PC-3 (cell line): ENCODE measurements at regions not wholly inside any gene's neighbourhood (a gene's known extent, or its start where the extent isn't known, plus 50 kb on each side); places are given as distances from the start of the nearest gene placed in this dataset.

Source experiments
- ATAC-seq: fragments of 200-7000 bp; cut with Tn5 transposase; 2 replicates; pipeline ENCODE4 v1.9.1; 2020; ENCODE audit warnings: mild to moderate bottlenecking, moderate library complexity
- BruUV-seq: library from RNA; stranded (reverse); fragments of 400-500 nt; replicated peaks from 2 replicates; lab custom pipeline; 2021; lab: Mats Ljungman, UMichigan
- CTCF ChIA-PET: fragments of 300-600 bp; sonication (Branson Sonifier 250); formaldehyde crosslinking; loops from one replicate; lab custom pipeline; 2022; ENCODE audit warnings: antibody characterized with exemption; lab: Charles Lee
- POLR2A ChIA-PET: fragments of 300-600 bp; sonication (Branson Sonifier 250); formaldehyde crosslinking; loops from one replicate; lab custom pipeline; 2022; ENCODE audit warnings: antibody characterized with exemption; ENCODE audit not compliant: unreplicated experiment; lab: Charles Lee
- DNase-seq: peaks from one replicate; pipeline ENCODE4 v3.0.0-alpha.2; 2015
- H2AFZ ChIP-seq: fragments of 300-600 bp; sonication (generic); 2 replicates; pipeline ENCODE4 v1.6.0; 2016; ENCODE audit warnings: antibody characterized with exemption, low read length
- H3F3A ChIP-seq: fragments of 300-600 bp; sonication (generic); one replicate; pipeline ENCODE4 v1.6.0; 2017; ENCODE audit warnings: antibody characterized with exemption, low read length, control low read depth, mild to moderate bottlenecking; ENCODE audit not compliant: unreplicated experiment
- H3K27ac ChIP-seq: fragments of 300-600 bp; sonication (generic); 2 replicates; pipeline ENCODE4 v1.5.1; 2016; ENCODE audit warnings: mild to moderate bottlenecking, low read length
- H3K27me3 ChIP-seq: fragments of 300-600 bp; sonication (generic); 2 replicates; pipeline ENCODE4 v1.6.1; 2016; ENCODE audit warnings: low read length, mixed read lengths
- H3K36me3 ChIP-seq: fragments of 300-600 bp; sonication (generic); 2 replicates; pipeline ENCODE4 v1.6.1; 2016; ENCODE audit warnings: low read depth, mixed run types, low read length, mixed read lengths
- H3K4me1 ChIP-seq: fragments of 300-600 bp; sonication (generic); 2 replicates; pipeline ENCODE4 v1.5.1; 2016; ENCODE audit warnings: low read length; ENCODE audit not compliant: insufficient read depth
- H3K4me2 ChIP-seq: fragments of 300-600 bp; sonication (generic); 2 replicates; pipeline ENCODE4 v1.6.0; 2016; ENCODE audit warnings: low read length
- H3K4me3 ChIP-seq: fragments of 300-600 bp; sonication (generic); 2 replicates; pipeline ENCODE4 v1.5.1; 2016; ENCODE audit warnings: mild to moderate bottlenecking, low read length, mixed read lengths
- H3K79me2 ChIP-seq: fragments of 300-600 bp; sonication (generic); 2 replicates; pipeline ENCODE4 v1.6.1; 2017; ENCODE audit warnings: low read length, mixed read lengths
- H3K9ac ChIP-seq: fragments of 300-600 bp; sonication (generic); 2 replicates; pipeline ENCODE4 v1.6.0; 2016; ENCODE audit warnings: mild to moderate bottlenecking, low read length
- H3K9me2 ChIP-seq: fragments of 300-600 bp; sonication (generic); replicated peaks from 2 replicates; pipeline ENCODE4 v1.6.1; 2016; ENCODE audit warnings: mixed run types, low read length, mixed read lengths
- H3K9me3 ChIP-seq: fragments of 300-600 bp; sonication (generic); 2 replicates; pipeline ENCODE4 v1.6.1; 2016; ENCODE audit warnings: low read length, mixed read lengths
- H4K20me1 ChIP-seq: fragments of 300-600 bp; sonication (generic); 2 replicates; pipeline ENCODE4 v1.6.1; 2016; ENCODE audit warnings: low read length, mixed read lengths
- CTCF ChIP-seq: fragments of 300-600 bp; sonication (generic); conservative IDR thresholded peaks from 2 replicates; pipeline ENCODE4 v1.5.1; 2017; ENCODE audit warnings: antibody characterized with exemption, low read depth, mild to moderate bottlenecking, low read length
- EZH2 ChIP-seq: fragments of 300-600 bp; sonication (generic); IDR thresholded peaks from one replicate; pipeline ENCODE4 v1.6.1; 2017; ENCODE audit warnings: antibody characterized with exemption, mild to moderate bottlenecking, low read length; ENCODE audit not compliant: unreplicated experiment
- EZH2phosphoT487 ChIP-seq: fragments of 300-600 bp; sonication (generic); IDR thresholded peaks from 2 replicates; pipeline ENCODE4 v1.6.1; 2018; ENCODE audit warnings: mild to moderate bottlenecking, antibody characterized with exemption, low read length, borderline replicate concordance
- intact Hi-C: fragments of 100-400 bp; cut with micrococcal nuclease; formaldehyde crosslinking; loops from 2 replicates; pipeline ENCODE4 v1.9.0; 2023

GRCh38 chr10:117458571-117458970, 83.3 kb upstream of the PDZD8 start:
- Histone ChIP-seq H3F3A (no peaks in the 10 kb centered on the region), H2AFZ (no peak overlapping the region), H3K4me1 (peaks cover 47% of the 10 kb centered on the region), H4K20me1 (no peaks in the 10 kb centered on the region), H3K27me3 (no peaks in the 10 kb centered on the region), H3K4me2 (no peak overlapping the region), H3K79me2 (no peaks in the 10 kb centered on the region), H3K27ac (no peak overlapping the region), H3K9me3 (no peaks in the 10 kb centered on the region), H3K4me3 (no peak overlapping the region), H3K9me2 (no peaks in the 10 kb centered on the region), H3K36me3 (no peaks in the 10 kb centered on the region), H3K9ac (no peak overlapping the region)
- intact Hi-C loops: loop anchor here (5.0 kb wide), 1 partner anchor 884 kb away; the partner anchor contains the start of gene FAM204A
- BruUV-seq: no TSS peak
- no peak for DNase-seq
- CTCF ChIA-PET: no interaction called here
- TF ChIP-seq CTCF: no peak
- TF ChIP-seq EZH2: no peak
- TF ChIP-seq EZH2phosphoT487: no peak
- POLR2A ChIA-PET: no interaction called here
- no peak for ATAC-seq

- Histone ChIP-seq H3F3A (no peaks in the 10 kb centered on the region), H2AFZ (no peak overlapping the region), H3K36me3 (no peaks in the 10 kb centered on the region), H3K9me2 (no peaks in the 10 kb centered on the region), H3K27ac (no peak overlapping the region), H3K4me3 (no peak overlapping the region), H3K79me2 (no peaks in the 10 kb centered on the region), H3K9ac (no peak overlapping the region), H3K4me1 (peaks cover 47% of the 10 kb centered on the region), H3K4me2 (no peak overlapping the region), H3K27me3 (no peaks in the 10 kb centered on the region), H4K20me1 (no peaks in the 10 kb centered on the region), H3K9me3 (no peaks in the 10 kb centered on the region)
- ChIA-PET POLR2A (no interaction called here), CTCF (no interaction called here)
- TF ChIP-seq EZH2: no peak
- intact Hi-C loops: loop anchor here (5.0 kb wide), 1 partner anchor 884 kb away; the partner anchor contains the start of gene FAM204A
- BruUV-seq: no TSS peak
- DNase-seq (no peak), ATAC-seq (no peak)
Observed at GRCh38 chr10:117457932-117458331, 82.7 kb upstream of the PDZD8 start.

- ChIA-PET POLR2A (no interaction called here), CTCF (no interaction called here)
- no peaks in the 10 kb centered on the region for H3F3A ChIP-seq
- no TSS peak for BruUV-seq
- no peak overlapping the region for H3K4me3 ChIP-seq
- H3K9ac ChIP-seq: no peak overlapping the region
- no peaks in the 10 kb centered on the region for H3K79me2 ChIP-seq
- peak overlapping the region; percentile 65 for H3K4me2 ChIP-seq
- peak; percentile 13 for DNase-seq
- H3K27ac ChIP-seq: peak overlapping the region; percentile 59
- no peak overlapping the region for H2AFZ ChIP-seq
- intact Hi-C loops: loop anchor here (5.0 kb wide), 1 partner anchor 885 kb away; the partner anchor contains the start of gene FAM204A
- TF ChIP-seq EZH2 (no peak), CTCF (no peak), EZH2phosphoT487 (no peak)
- H3K9me2 ChIP-seq: no peaks in the 10 kb centered on the region
- no peaks in the 10 kb centered on the region for H4K20me1 ChIP-seq
- no peaks in the 10 kb centered on the region for H3K27me3 ChIP-seq
- H3K36me3 ChIP-seq: no peaks in the 10 kb centered on the region
- no peaks in the 10 kb centered on the region for H3K9me3 ChIP-seq
- ATAC-seq: no peak
- H3K4me1 ChIP-seq: peaks cover 41% of the 10 kb centered on the region
Observed at GRCh38 chr10:117457071-117457810, 82.0 kb upstream of the PDZD8 start.
